ENCODE measurements at regions not wholly inside any gene's neighbourhood (a gene's known extent, or its start where the extent isn't known, plus 50 kb on each side); places are given as distances from the start of the nearest gene placed in this dataset.

GRCh38 chr15:59953392-59953883 lies 50.7 kb upstream of the FOXB1 start:
- DNase-seq (ENCODE audit: low spot score): no peak

- no peak for DNase-seq (ENCODE audit: low spot score)
These were observed 51.2 kb upstream of the FOXB1 start for GRCh38 chr15:59952960-59953359.

DNA sequence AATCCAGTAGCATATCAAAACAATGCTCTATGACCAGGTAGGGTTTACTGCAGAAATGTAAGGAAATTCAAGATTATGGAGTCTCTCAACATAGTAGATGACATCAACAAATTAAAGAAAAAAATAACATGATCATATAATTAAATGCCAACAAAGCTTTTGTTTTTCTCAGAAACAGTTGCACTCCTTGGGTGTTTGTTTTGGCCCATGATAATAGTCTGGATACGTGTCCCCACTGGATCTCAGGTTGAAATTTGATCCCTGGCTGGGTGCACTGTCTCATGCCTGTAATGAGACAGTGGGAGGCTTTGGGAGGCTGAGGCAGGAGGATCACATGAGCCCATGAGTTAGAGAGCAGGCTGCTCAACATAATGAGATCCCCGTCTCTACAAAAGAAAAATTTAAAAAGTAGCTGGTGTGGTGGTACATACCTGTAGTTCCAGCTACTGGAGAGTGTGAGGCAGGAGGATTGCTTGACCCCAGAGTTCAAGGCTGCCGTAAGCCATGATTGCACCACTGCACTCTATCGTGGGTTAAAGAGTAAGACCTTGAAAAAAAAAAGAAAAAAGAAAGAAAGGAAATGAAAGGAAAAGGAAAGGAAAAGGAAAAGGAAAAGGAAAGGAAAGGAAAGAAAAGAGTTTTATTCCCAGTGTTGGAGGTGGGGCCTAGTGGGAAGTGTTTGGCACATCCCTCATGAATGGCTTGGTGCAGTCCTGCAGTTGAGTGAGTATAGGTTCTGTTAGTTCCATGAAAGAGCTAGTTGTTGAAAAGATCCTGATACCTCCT lies 53.3 kb upstream of the FOXB1 start:
- no peak for DNase-seq (ENCODE audit: low spot score)

DNA sequence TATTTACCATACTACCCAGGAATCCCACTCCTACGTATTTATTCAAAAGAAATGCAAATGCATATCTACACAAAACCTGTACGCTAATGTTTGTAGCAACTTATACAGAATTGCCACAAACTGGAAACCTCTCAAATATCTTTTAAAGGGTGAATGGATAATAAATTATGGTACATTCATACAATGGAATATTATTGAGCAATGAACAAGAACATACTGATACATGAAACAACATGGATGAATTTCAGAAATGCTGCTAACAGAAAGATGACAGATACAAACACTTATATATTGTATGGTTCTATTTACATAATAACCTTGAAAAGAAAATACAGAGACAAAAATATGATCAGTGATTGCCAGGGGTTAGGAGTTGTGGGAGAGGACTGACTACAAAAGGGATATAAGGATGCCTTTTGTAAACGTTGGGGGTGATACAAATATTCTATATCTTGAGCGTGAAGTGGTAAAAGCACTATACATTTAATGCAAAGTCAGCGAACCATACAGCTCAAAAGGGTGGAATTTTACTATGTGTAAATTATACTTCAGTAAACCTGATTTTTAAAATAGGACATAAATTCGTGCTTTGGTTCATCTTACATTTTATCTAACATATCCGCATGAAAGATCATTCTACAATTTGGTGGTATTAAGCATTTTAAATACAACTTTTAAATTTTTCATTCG lies 55.0 kb upstream of the FOXB1 start:
- DNase-seq (ENCODE audit: low spot score): no peak

- no peak for DNase-seq (ENCODE audit: low spot score)
These were observed 58.0 kb upstream of the FOXB1 start for GRCh38 chr15:59946084-59946483.

- no peak for DNase-seq (ENCODE audit: low spot score)
These were observed 59.1 kb upstream of the FOXB1 start for GRCh38 chr15:59945036-59945435.

GRCh38 chr15:59941612-59942011 lies 62.5 kb upstream of the FOXB1 start:
- DNase-seq (ENCODE audit: low spot score): peak; percentile 11

- DNase-seq (ENCODE audit: low spot score): no peak
These were observed 63.2 kb upstream of the FOXB1 start for GRCh38 chr15:59940928-59941327.

GRCh38 chr15:59940456-59940855 lies 63.7 kb upstream of the FOXB1 start:
- no peak for DNase-seq (ENCODE audit: low spot score)

GRCh38 chr15:59936741-59937140 lies 67.4 kb upstream of the FOXB1 start:
- no peak for DNase-seq (ENCODE audit: low spot score)

GRCh38 chr15:59933607-59934006 lies 70.5 kb upstream of the FOXB1 start:
- no peak for DNase-seq (ENCODE audit: low spot score)

- DNase-seq (ENCODE audit: low spot score): no peak
These were observed 72.4 kb upstream of the FOXB1 start for GRCh38 chr15:59931646-59932261.

DNA sequence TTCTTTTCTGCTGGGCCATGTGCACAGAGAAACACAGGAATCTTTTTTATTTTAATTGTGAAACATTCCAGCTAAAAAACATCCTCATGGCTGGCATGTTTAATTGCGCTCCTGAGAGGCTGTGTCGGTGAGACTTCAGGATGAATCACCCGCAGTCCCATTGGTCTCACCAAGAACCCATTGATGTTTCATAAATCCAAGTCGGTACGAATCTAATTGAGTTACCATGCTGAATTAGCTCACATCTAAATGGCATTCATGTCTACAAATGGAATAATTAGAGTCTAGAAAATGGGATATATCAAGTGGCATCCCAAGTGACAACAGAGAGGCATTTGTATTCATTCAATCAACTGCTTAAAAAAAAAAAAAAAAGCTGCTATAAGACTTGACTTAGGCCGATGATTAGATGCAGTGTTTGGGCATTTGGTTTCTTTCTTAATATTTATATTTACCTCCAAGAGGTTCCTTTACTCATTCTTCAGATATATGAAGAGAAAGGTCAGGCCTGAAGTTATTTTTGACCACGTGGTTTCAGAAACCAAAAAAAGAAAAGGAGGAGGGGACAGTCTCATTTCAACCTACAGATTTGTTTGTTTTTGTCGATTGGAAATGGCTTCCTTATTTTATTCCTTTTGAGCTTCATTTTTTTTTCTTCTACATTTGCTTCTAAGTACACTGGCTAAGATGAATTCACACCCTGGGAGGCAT lies 79.1 kb upstream of the FOXB1 start:
- DNase-seq (ENCODE audit: low spot score): no peak

DNA sequence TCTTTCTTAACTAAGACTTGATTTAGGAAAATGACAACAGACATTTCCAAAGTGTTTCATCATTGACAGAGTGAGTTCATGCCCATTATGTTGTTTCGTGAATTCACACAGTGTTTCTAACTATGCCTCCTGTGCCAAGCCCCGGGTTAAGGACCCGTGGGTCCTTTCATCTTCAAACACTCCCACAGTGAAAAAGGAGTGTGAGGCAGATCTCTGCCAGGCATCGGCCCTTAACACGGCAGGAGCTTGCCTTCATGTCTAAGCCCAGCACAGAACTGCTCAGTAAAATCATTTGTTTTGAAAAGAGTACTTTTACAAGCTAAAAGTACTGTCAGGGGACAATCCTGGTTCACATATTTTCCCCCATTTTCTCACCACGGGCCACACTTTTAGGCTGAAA lies 80.0 kb upstream of the FOXB1 start:
- DNase-seq (ENCODE audit: low spot score): no peak

DNA sequence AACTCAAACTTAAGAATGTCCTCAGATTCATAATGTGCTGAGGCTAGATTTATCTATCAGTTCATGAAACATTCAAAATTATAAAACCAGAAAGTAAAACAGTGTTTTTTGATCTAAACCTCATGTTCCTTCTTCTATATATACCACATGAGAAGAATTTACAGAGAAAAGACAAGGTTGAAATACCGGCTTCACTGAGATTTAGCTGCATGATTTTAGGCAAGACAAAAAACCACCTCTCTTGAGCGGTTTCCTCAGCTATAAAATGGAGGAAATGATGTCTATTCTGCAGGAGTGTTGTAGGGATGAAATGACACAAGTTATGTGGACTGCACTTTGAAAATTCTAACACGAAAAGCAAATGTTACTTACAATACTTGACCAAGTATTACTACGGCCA lies 80.6 kb upstream of the FOXB1 start:
- no peak for DNase-seq (ENCODE audit: low spot score)

DNA sequence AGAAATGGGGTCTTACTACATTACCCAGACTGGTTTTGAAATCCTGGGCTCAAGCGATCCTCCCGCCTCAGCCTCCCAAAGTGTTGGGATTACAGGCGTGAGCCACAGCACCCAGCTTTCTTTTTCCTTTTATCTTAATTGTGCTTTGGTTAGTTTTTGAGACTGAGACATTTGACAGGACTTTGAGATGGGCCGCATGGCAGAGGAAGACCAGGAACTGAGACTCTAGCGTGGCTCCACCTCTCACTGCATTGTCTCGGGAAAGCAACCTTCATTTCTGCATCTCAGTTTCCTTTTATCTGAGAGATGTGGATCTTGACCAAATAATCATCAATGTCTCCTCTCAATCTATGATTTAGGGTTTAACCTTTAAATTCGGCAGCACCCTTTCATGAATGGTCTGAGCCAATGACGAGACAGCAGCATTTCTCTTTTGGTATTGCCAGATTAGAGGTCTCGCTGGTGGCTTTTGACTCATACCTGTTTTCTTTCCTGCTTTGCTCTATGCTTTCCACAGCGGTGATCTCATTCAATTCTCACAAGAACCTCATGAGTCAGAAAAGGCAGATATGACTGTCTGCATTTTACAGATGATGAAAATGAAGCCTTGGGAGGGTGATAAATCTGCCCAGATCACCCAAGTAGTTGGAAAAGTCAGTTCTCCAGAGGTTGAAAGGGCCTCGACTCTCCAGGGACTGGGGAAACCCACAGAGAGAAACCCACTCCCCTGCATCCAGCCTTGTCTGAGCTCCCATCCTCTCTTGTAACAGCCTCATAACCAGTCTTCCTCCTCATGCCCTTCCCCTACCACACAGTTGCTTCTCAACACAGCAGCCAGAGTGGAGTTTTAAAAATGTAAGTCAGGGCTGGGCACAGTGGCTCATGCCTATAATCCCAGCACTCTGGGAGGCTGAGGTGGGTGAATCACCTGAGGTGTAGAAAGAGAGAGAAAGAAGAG lies 84.8 kb upstream of the FOXB1 start:
- peak; percentile 67 for DNase-seq (ENCODE audit: low spot score)

- peak; percentile 77 for DNase-seq (ENCODE audit: low spot score)
These were observed 86.5 kb upstream of the FOXB1 start for GRCh38 chr15:59917504-59918157.

- no peak for DNase-seq (ENCODE audit: low spot score)
These were observed 98.1 kb upstream of the FOXB1 start for GRCh38 chr15:59906046-59906445.

DNA sequence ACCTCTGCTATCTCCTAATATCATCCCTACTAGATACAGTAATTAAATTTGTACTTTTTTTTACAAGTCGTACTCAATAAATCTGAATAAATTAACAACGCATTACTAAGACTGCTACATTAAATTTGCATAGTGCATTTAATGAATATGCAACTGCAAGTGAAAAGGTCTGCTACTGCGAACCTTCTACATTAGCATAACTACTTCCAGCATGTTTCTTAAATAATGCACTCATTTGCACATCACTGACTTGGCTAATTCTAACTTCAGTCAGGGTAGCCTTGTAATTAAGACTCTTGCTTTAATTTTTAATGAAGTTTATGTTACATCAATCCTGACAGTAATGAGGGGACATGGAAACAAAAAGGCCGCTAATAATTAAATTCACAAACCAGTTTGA lies 98.9 kb upstream of the FOXB1 start:
- no peak for DNase-seq (ENCODE audit: low spot score)

- DNase-seq (ENCODE audit: low spot score): no peak
These were observed 99.5 kb upstream of the FOXB1 start for GRCh38 chr15:59904450-59905135.
